Keratinocyte (primary cell): ENCODE measurements at regions not wholly inside any gene's neighbourhood (a gene's known extent, or its start where the extent isn't known, plus 50 kb on each side); places are given as distances from the start of the nearest gene placed in this dataset.

Experiments
- DNase-seq: peaks from one replicate; pipeline ENCODE4 v3.0.0-alpha.2; 2011; ENCODE audit warnings: low read depth, missing footprints, low spot score
- FAIRE-seq: peaks from 2 replicates; lab custom pipeline; 2011; peaks lifted over from hg19 to GRCh38; lab: Jason Lieb, UNC
- H2AFZ ChIP-seq: 2 replicates; pipeline ENCODE4 v1.6.0; 2012; ENCODE audit warnings: low read length, control low read depth, inconsistent platforms; ENCODE audit not compliant: control insufficient read depth
- H3K27ac ChIP-seq: 2 replicates; pipeline ENCODE4 v1.5.1; 2011; ENCODE audit warnings: low read length; ENCODE audit not compliant: control insufficient read depth, insufficient read depth
- H3K27me3 ChIP-seq: 3 replicates; pipeline ENCODE4 v1.6.0; 2011; ENCODE audit warnings: low read length; ENCODE audit not compliant: control insufficient read depth, insufficient read depth; ENCODE audit errors: extremely low read depth
- H3K36me3 ChIP-seq, 2 experiments: 2 replicates in 1 of 2; 3 replicates in 1 of 2; pipeline ENCODE4 v1.5.1; 2011; ENCODE audit warnings: low read length in 2 of 2, mild to moderate bottlenecking in 1 of 2; ENCODE audit not compliant: control insufficient read depth in 2 of 2, insufficient read depth in 2 of 2; ENCODE audit errors: extremely low read depth in 1 of 2
- H3K4me1 ChIP-seq: 3 replicates; pipeline ENCODE4 v1.5.1; 2011; ENCODE audit warnings: low read length; ENCODE audit not compliant: control insufficient read depth, insufficient read depth; ENCODE audit errors: extremely low read depth
- H3K4me2 ChIP-seq: 3 replicates; pipeline ENCODE4 v1.6.0; 2011; ENCODE audit warnings: low read depth, low read length; ENCODE audit not compliant: control insufficient read depth, insufficient read depth; ENCODE audit errors: extremely low read depth
- H3K4me3 ChIP-seq, 3 experiments: fragments of 200-600 bp in 1 of 3; sonication (generic) in 1 of 3; 2 replicates in 2 of 3; 3 replicates in 1 of 3; pipeline ENCODE4 v1.5.1; 2011 to 2016; ENCODE audit warnings: low read length in 3 of 3, mild to moderate bottlenecking in 3 of 3, control low read depth in 2 of 3, inconsistent platforms in 1 of 3, low read depth in 1 of 3, mixed read lengths in 1 of 3, mixed run types in 1 of 3, moderate library complexity in 1 of 3; ENCODE audit not compliant: control insufficient read depth in 2 of 3, insufficient read depth in 2 of 3; ENCODE audit errors: extremely low read depth in 1 of 3
- H3K79me2 ChIP-seq: 2 replicates; pipeline ENCODE4 v1.6.0; 2012; ENCODE audit warnings: low read length; ENCODE audit not compliant: control insufficient read depth, insufficient read depth
- H3K9ac ChIP-seq: 3 replicates; pipeline ENCODE4 v1.6.0; 2011; ENCODE audit warnings: low read length; ENCODE audit not compliant: control insufficient read depth, insufficient read depth; ENCODE audit errors: extremely low read depth
- H3K9me1 ChIP-seq: 3 replicates; pipeline ENCODE4 v1.6.0; 2011; ENCODE audit warnings: low read length; ENCODE audit not compliant: control insufficient read depth, insufficient read depth; ENCODE audit errors: extremely low read depth
- H3K9me3 ChIP-seq: 2 replicates; pipeline ENCODE4 v1.5.1; 2012; ENCODE audit warnings: low read depth, low read length; ENCODE audit not compliant: control insufficient read depth
- H4K20me1 ChIP-seq: 3 replicates; pipeline ENCODE4 v1.6.0; 2011; ENCODE audit warnings: low read length; ENCODE audit not compliant: control insufficient read depth, insufficient read depth; ENCODE audit errors: extremely low read depth
- EZH2 ChIP-seq: IDR thresholded peaks from one replicate; pipeline ENCODE4 v1.6.1; 2012; ENCODE audit warnings: inconsistent platforms, mild to moderate bottlenecking, low read length, moderate library complexity
- dilution Hi-C: fragments of 300-500 bp; cut with MboI; formaldehyde crosslinking; loops from one replicate; pipeline ENCODE4 v1.7.0; 2020; ENCODE audit warnings: low sequenced_read_pairs; ENCODE audit not compliant: extremely low pct_ligation_motif_present
- TF ChIP-seq, protein P1 (sequence below), 3 experiments: IDR thresholded peaks in 1 of 3; conservative IDR thresholded peaks in 1 of 3; optimal IDR thresholded peaks in 1 of 3; 2 replicates in 2 of 3; 3 replicates in 1 of 3; pipeline versions ENCODE3 to v1.5.1; 2011; ENCODE audit warnings: low read length in 3 of 3, mild to moderate bottlenecking in 3 of 3, moderate library complexity in 2 of 3, control low read depth in 1 of 3, inconsistent platforms in 1 of 3; ENCODE audit not compliant: insufficient read depth in 2 of 3; ENCODE audit errors: extremely low read depth in 1 of 3

DNA sequence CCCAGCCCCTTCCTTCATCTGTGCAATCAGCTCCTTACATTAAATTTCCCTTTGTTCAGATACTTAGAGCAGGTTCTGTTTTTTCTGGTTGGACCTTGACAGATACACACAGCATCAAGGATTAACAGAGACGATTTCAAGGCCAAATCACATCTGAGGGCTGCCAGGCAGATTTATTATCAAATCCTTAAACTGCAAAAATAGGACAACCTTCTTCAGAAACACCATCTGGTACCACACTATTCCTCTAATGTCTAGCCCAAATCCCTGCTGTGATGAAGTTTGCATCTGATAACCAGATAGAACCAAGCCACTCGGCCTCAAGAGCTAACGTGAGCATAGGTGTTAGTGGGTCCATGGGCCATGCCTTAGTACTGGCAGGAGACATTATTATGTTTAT lies 250.7 kb upstream of the PROK2 start:
- no peak overlapping the region for H3K9ac ChIP-seq
- H3K9me3 ChIP-seq = no peaks in the 10 kb centered on the region
- H3K27ac ChIP-seq = no peak overlapping the region
- peaks cover 6% of the 10 kb centered on the region for H3K27me3 ChIP-seq
- H3K4me2 ChIP-seq = no peak overlapping the region
- dilution Hi-C loops = no loop called here
- no peaks in the 10 kb centered on the region for H3K36me3 ChIP-seq
- no peak overlapping the region for H3K4me3 ChIP-seq
- H3K4me1 ChIP-seq = no peaks in the 10 kb centered on the region
- no peak overlapping the region for H2AFZ ChIP-seq
- H3K9me1 ChIP-seq = no peaks in the 10 kb centered on the region
- H3K79me2 ChIP-seq = no peaks in the 10 kb centered on the region
- H4K20me1 ChIP-seq = no peaks in the 10 kb centered on the region
- FAIRE-seq (no peak), DNase-seq (no peak)
- TF ChIP-seq, protein P1, sequence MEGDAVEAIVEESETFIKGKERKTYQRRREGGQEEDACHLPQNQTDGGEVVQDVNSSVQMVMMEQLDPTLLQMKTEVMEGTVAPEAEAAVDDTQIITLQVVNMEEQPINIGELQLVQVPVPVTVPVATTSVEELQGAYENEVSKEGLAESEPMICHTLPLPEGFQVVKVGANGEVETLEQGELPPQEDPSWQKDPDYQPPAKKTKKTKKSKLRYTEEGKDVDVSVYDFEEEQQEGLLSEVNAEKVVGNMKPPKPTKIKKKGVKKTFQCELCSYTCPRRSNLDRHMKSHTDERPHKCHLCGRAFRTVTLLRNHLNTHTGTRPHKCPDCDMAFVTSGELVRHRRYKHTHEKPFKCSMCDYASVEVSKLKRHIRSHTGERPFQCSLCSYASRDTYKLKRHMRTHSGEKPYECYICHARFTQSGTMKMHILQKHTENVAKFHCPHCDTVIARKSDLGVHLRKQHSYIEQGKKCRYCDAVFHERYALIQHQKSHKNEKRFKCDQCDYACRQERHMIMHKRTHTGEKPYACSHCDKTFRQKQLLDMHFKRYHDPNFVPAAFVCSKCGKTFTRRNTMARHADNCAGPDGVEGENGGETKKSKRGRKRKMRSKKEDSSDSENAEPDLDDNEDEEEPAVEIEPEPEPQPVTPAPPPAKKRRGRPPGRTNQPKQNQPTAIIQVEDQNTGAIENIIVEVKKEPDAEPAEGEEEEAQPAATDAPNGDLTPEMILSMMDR (optimal IDR thresholded peaks at IDR 0.05 in 1 of 3, IDR thresholded peaks at IDR 0.05 in 1 of 3, conservative IDR thresholded peaks at IDR 0.05 in 1 of 3; ENCODE audit: extremely low read depth in 1 of 3, insufficient read depth in 2 of 3, low read length in 3 of 3) = no peak
- TF ChIP-seq EZH2 = no peak

DNA sequence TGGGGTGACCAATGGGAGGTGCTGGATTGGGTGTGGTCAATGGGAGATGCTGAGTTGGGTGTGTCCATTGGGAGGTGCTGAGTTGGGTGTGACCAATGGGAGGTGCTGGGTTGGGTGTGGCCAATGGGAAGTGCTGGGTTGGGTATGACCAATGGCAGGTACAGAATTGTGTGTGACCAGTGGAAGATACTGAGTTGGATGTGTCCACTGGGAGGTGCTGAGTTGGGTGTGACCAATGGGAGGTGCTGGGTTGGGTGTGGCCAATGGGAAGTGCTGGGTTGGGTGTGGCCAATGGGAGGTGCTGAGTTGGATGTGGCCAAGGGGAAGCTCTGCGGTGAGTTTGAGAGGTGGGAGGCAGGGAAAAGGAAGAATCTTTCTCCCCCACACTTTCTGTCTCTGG lies 250.0 kb upstream of the PROK2 start:
- H3K36me3 ChIP-seq = no peaks in the 10 kb centered on the region
- H3K9me3 ChIP-seq = no peaks in the 10 kb centered on the region
- no peak for FAIRE-seq
- H3K4me2 ChIP-seq = no peak overlapping the region
- TF ChIP-seq, protein P1 (optimal IDR thresholded peaks at IDR 0.05 in 1 of 3, IDR thresholded peaks at IDR 0.05 in 1 of 3, conservative IDR thresholded peaks at IDR 0.05 in 1 of 3; ENCODE audit: extremely low read depth in 1 of 3, insufficient read depth in 2 of 3, low read length in 3 of 3) = no peak
- TF ChIP-seq EZH2 = no peak
- no peaks in the 10 kb centered on the region for H3K79me2 ChIP-seq
- no peak overlapping the region for H2AFZ ChIP-seq
- H4K20me1 ChIP-seq = no peaks in the 10 kb centered on the region
- H3K27me3 ChIP-seq = peaks cover 5% of the 10 kb centered on the region
- H3K9ac ChIP-seq = no peak overlapping the region
- no peak overlapping the region for H3K4me3 ChIP-seq
- H3K4me1 ChIP-seq = no peaks in the 10 kb centered on the region
- no peaks in the 10 kb centered on the region for H3K9me1 ChIP-seq
- no peak for DNase-seq
- H3K27ac ChIP-seq = no peak overlapping the region
- dilution Hi-C loops = no loop called here
